Esophagus squamous epithelium (tissue), 5 donors: ENCODE measurements at regions not wholly inside any gene's neighbourhood (a gene's known extent, or its start where the extent isn't known, plus 50 kb on each side); places are given as distances from the start of the nearest gene placed in this dataset.
A peak's percentile ranks its signal among the peaks of the same experiment; 100 is the strongest.
"Not testable (repeated sequence)": the region's sequence is repeated elsewhere in the genome, so short reads cannot be mapped to it uniquely, and the experiment has no call there.

ENCODE experiments used
- DNase-seq: peaks from one replicate; lab custom pipeline; 2025; lab: John Stamatoyannopoulos, UW
- H3K27ac ChIP-seq, 4 donors: fragments of 200-600 bp; sonication (generic); one replicate each; pipeline ENCODE4 v1.5.1; 2016 to 2019; ENCODE audit warnings: mild to moderate bottlenecking in 1 of 4
- H3K27me3 ChIP-seq, 4 donors: fragments of 200-600 bp; sonication (generic); 1 replicate in 3 of 4; 2 replicates in 1 of 4; pipeline versions ENCODE4 v1.5.1 to v1.6.0; 2017 to 2021; ENCODE audit warnings: antibody characterized with exemption in 1 of 4
- H3K36me3 ChIP-seq, 3 donors: fragments of 200-600 bp; sonication (generic); one replicate each; pipeline ENCODE4 v1.5.1; 2016 to 2019
- H3K4me1 ChIP-seq, 3 donors: fragments of 200-600 bp; sonication (generic); one replicate each; pipeline ENCODE4 v1.5.1; 2017 to 2019
- H3K4me3 ChIP-seq, 4 donors: fragments of 200-600 bp; sonication (generic); 1 replicate in 3 of 4; 2 replicates in 1 of 4; pipeline ENCODE4 v1.5.1; 2016 to 2019; ENCODE audit warnings: mild to moderate bottlenecking in 2 of 4, moderate library complexity in 1 of 4
- H3K9me3 ChIP-seq, 3 donors: fragments of 200-600 bp; sonication (generic); one replicate each; pipeline ENCODE4 v1.5.1; 2016 to 2019
- POLR2A ChIP-seq, 4 donors: fragments of 450-650 bp; IDR thresholded peaks; one replicate each; pipeline ENCODE4 v1.6.1; 2017; ENCODE audit warnings: antibody characterized with exemption in 4 of 4, mild to moderate bottlenecking in 4 of 4, moderate library complexity in 3 of 4
- WGBS, 2 donors: methylation state at CpG; one replicate each; pipeline ENCODE4 v1.1.5; 2018; 5-methylcytosine and 5-hydroxymethylcytosine counted together
- intact Hi-C: fragments of 100-400 bp; cut with DNase I; formaldehyde crosslinking; loops from one replicate; pipeline ENCODE4 v1.15.0; 2022
- TF ChIP-seq, protein P1 (sequence below), 6 experiments: fragments of 450-650 bp in 4 of 6; fragments of 200-600 bp in 2 of 6; sonication (generic) in 2 of 6; IDR thresholded peaks; one replicate each; pipeline ENCODE4 v1.5.1; 2016 to 2019; ENCODE audit warnings: antibody characterized with exemption in 6 of 6, mild to moderate bottlenecking in 4 of 6, moderate library complexity in 4 of 6
- donor health status: DM: yes; HTN: yes; CAD: no.

DNA sequence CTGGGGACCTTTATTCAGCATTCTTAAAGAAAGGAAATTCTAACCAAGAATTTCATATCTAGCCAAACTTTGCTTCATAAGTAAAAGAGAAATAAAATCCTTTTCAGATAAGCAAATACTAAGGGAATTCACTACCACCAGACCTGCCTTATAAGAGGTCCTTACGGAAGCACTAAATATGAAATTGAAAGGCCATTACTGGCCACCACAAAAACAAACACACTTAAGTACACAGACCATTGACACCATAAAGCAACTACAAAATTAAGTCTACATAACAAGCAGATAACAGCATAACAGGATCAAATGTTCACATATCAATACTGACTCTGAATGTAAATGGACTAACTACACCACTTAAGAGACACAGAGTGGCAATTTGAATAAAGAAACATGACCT, 361.4 kb upstream of the POU5F2 start:
- Histone ChIP-seq H3K27ac (no peak overlapping the region), H3K9me3 (peaks cover 0 to 13% (median 11%) of the 10 kb centered on the region in 3 donors), H3K36me3 (no peaks in the 10 kb centered on the region), H3K4me1 (no peaks in the 10 kb centered on the region), H3K27me3 (no peaks in the 10 kb centered on the region), H3K4me3 (no peak overlapping the region)
- intact Hi-C loops, result no loop called here
- WGBS, 2 donors, result 90 to 93% methylated on average over 1 of the region's 1 CpG
- DNase-seq, result no peak
- TF ChIP-seq, protein P1, sequence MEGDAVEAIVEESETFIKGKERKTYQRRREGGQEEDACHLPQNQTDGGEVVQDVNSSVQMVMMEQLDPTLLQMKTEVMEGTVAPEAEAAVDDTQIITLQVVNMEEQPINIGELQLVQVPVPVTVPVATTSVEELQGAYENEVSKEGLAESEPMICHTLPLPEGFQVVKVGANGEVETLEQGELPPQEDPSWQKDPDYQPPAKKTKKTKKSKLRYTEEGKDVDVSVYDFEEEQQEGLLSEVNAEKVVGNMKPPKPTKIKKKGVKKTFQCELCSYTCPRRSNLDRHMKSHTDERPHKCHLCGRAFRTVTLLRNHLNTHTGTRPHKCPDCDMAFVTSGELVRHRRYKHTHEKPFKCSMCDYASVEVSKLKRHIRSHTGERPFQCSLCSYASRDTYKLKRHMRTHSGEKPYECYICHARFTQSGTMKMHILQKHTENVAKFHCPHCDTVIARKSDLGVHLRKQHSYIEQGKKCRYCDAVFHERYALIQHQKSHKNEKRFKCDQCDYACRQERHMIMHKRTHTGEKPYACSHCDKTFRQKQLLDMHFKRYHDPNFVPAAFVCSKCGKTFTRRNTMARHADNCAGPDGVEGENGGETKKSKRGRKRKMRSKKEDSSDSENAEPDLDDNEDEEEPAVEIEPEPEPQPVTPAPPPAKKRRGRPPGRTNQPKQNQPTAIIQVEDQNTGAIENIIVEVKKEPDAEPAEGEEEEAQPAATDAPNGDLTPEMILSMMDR (IDR thresholded peaks at IDR 0.05), result no peak
- no peak for TF ChIP-seq POLR2A (IDR thresholded peaks at IDR 0.05)

DNA sequence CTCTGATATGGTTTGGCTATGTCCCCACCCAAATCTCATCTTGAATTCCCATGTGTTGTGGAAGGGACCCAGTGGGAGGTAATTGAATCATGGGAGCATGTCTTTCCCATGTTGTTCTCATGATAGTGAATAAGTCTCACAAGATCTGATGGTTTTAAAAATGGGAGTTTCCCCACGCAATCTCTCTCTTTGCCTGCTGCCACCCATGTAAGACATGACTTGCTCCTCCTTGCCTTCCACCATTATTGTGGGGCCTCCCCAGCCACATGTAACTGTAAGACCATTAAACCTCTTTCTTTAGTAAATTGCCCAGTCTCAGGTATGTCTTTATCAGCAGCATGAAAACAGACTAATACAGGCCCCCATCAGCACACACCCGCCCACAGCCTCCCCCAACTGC, 356.0 kb upstream of the POU5F2 start:
- H3K27me3 ChIP-seq, H3K36me3 ChIP-seq, H3K4me3 ChIP-seq, H3K9me3 ChIP-seq, intact Hi-C loops, H3K4me1 ChIP-seq, H3K27ac ChIP-seq, DNase-seq: not testable (repeated sequence)
- 100% methylated on average over 2 of the region's 2 CpGs for WGBS, 2 donors

DNA sequence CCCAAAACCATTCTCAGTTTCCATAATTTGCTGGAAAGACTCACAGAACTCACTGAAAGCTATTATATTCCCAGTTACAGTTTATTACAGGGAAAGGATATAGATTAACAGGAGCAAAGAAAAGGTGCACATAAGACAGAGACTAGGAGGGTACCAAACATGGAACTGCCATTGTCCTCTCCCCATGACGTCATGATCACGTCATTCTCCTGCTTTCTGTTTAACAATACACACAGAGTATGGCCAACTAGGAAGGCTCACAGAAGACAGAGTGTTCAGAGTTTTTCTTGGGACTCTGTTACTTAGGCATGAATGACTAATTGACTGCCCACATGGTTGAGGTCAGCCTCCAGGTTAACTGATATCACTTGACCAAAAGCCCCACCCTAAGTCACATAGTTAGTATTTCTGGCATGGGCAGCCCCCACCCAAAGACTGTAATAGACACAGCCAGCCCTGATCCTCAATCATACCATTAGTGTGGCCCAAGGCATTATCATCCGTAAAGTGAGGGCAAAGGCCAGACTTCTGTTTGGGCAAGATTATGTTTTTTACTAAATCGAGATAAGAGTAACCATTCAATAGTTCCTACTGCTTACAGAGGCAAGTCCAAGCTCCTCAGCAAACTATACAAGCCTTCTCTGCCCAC, 353.5 kb upstream of the POU5F2 start:
- Histone ChIP-seq H3K27me3 (no peaks in the 10 kb centered on the region), H3K4me1 (no peaks in the 10 kb centered on the region), H3K27ac (no peak overlapping the region), H3K4me3 (no peak overlapping the region), H3K36me3 (no peaks in the 10 kb centered on the region), H3K9me3 (no peaks in the 10 kb centered on the region)
- intact Hi-C loops, result no loop called here
- DNase-seq, result no peak
- TF ChIP-seq POLR2A (IDR thresholded peaks at IDR 0.05), result no peak
- TF ChIP-seq, protein P1 (IDR thresholded peaks at IDR 0.05), result no peak
- 75 to 78% methylated on average over 4 of the region's 4 CpGs for WGBS, 2 donors

DNA sequence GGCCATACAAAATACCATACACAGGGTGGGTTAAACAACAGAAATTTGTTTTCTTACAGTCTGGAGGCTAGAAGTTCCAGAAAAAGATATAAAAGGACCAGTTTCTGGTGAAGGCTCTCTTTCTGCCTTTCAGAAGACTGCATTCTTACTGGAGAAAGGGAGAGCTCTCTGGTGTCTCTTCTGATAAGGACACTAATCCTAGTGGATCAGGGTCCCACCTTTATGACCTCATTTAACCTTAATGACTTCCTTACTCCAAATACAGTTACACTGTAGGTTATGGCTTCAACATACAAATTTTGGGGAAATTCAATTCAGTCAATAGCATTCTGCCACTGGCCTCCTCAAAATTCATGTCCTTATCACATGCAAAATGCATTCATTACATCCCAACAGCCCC, 351.9 kb upstream of the POU5F2 start:
- no peak for DNase-seq
- TF ChIP-seq, protein P1 (IDR thresholded peaks at IDR 0.05), result no peak
- TF ChIP-seq POLR2A (IDR thresholded peaks at IDR 0.05), result no peak
- Histone ChIP-seq H3K27me3 (no peaks in the 10 kb centered on the region), H3K36me3 (no peaks in the 10 kb centered on the region), H3K4me1 (no peaks in the 10 kb centered on the region), H3K9me3 (no peaks in the 10 kb centered on the region), H3K4me3 (no peak overlapping the region), H3K27ac (no peak overlapping the region)
- intact Hi-C loops, result no loop called here

DNA sequence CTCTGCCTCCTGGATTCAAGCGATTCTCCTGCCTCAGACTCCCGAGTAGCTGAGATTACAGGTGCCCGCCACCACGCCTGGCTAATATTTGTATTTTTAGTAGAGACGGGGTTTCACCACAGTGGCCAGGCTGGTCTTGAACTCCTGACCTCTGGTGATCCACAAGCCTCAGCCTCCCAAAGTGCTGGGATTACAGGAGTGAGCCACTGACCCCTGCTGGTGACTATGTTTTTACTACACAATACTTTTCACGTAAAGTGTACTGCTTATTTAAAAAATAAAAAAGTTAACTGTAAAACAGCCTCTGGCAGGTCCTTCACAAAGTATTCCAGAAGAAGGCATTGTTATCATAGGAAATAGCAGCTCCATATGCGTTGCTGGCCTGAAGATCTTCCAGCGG, 345.2 kb upstream of the POU5F2 start:
- H3K27me3 ChIP-seq, H3K36me3 ChIP-seq, intact Hi-C loops, H3K4me1 ChIP-seq, H3K27ac ChIP-seq, DNase-seq, H3K4me3 ChIP-seq, H3K9me3 ChIP-seq: not testable (repeated sequence)
- TF ChIP-seq, protein P1 (IDR thresholded peaks at IDR 0.05), result peak in 1 of 6 experiments; percentile 15
- WGBS, 2 donors, result 81 to 93% methylated on average over 7 of the region's 8 CpGs

DNA sequence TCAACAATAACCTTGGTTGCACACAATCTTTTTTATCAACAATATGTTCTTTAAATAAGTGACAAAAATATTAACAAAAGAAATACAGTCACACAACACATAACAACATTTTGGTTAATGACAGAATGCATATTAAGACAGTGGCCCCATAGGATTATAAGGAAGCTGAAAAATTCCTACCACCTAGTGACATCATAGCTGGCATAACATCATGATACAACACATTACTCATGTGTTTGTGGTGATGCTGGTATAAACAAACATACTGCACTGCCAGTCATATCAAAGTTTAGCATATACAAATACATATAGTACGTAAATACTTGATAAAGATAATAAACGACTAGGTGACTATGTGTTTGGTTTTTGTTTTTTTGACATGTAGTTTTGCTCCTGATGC, 344.8 kb upstream of the POU5F2 start:
- no peak for DNase-seq
- TF ChIP-seq, protein P1 (IDR thresholded peaks at IDR 0.05), result no peak
- no peak for TF ChIP-seq POLR2A (IDR thresholded peaks at IDR 0.05)
- H3K4me1 ChIP-seq, result no peaks in the 10 kb centered on the region
- no peaks in the 10 kb centered on the region for H3K27me3 ChIP-seq
- H3K36me3 ChIP-seq, result no peaks in the 10 kb centered on the region
- no peak overlapping the region for H3K4me3 ChIP-seq
- H3K27ac ChIP-seq, result no peak overlapping the region
- intact Hi-C loops, result no loop called here
- 91 to 97% methylated on average over 2 of the region's 2 CpGs for WGBS, 2 donors
- H3K9me3 ChIP-seq, result no peaks in the 10 kb centered on the region
